Liver (tissue), 8 donors: ENCODE measurements at regions not wholly inside any gene's neighbourhood (a gene's known extent, or its start where the extent isn't known, plus 50 kb on each side); places are given as distances from the start of the nearest gene placed in this dataset.

Experiments
- DNase-seq: peaks from one replicate; pipeline ENCODE4 v3.0.0-alpha.2; 2017; ENCODE audit warnings: low spot score
- H3K27ac ChIP-seq, 2 donors: one replicate each; pipeline ENCODE4 v1.7.0; 2013; ENCODE audit warnings: inconsistent platforms in 2 of 2, low read length in 2 of 2, control low read depth in 1 of 2, low read depth in 1 of 2, mild to moderate bottlenecking in 1 of 2
- H3K27me3 ChIP-seq, 4 donors: one replicate each; pipeline versions ENCODE4 v1.6.1 to v1.7.0; 2013; ENCODE audit warnings: low read length in 3 of 4, inconsistent platforms in 1 of 4, mild to moderate bottlenecking in 1 of 4, moderate library complexity in 1 of 4; ENCODE audit not compliant: control insufficient read depth in 4 of 4, insufficient read depth in 4 of 4
- H3K36me3 ChIP-seq, 4 donors: one replicate each; pipeline versions ENCODE4 v1.6.1 to v1.7.0; 2013; ENCODE audit warnings: low read length in 3 of 4, mild to moderate bottlenecking in 3 of 4, low read depth in 1 of 4, moderate library complexity in 1 of 4; ENCODE audit not compliant: control insufficient read depth in 4 of 4, insufficient read depth in 3 of 4
- H3K4me1 ChIP-seq, 4 donors: one replicate each; pipeline versions ENCODE4 v1.6.1 to v1.7.0; 2013; ENCODE audit warnings: low read length in 3 of 4, mild to moderate bottlenecking in 3 of 4, moderate library complexity in 1 of 4; ENCODE audit not compliant: control insufficient read depth in 4 of 4, insufficient read depth in 4 of 4
- H3K4me3 ChIP-seq, 3 donors: one replicate each; pipeline versions ENCODE4 v1.6.1 to v1.7.0; 2013; ENCODE audit warnings: low read length in 3 of 3, control low read depth in 1 of 3, low read depth in 1 of 3, mild to moderate bottlenecking in 1 of 3
- H3K9ac ChIP-seq, 2 donors: one replicate each; pipeline ENCODE4 v1.7.0; 2013; ENCODE audit warnings: low read length in 2 of 2, mild to moderate bottlenecking in 2 of 2, moderate library complexity in 2 of 2, control low read depth in 1 of 2, low read depth in 1 of 2
- H3K9me3 ChIP-seq, 4 donors: one replicate each; pipeline versions ENCODE4 v1.6.1 to v1.7.0; 2013; ENCODE audit warnings: low read length in 3 of 4; ENCODE audit not compliant: control insufficient read depth in 4 of 4
- ATF3 ChIP-seq: IDR thresholded peaks from 2 replicates; pipeline ENCODE4 v1.6.1; 2016; ENCODE audit warnings: antibody characterized with exemption
- CTCF ChIP-seq: fragments of 150-350 bp; IDR thresholded peaks from 2 replicates; pipeline ENCODE4 v1.5.1; 2017; ENCODE audit warnings: improper control_type of control experiment, low read depth, low read length; ENCODE audit not compliant: missing input control
- EGR1 ChIP-seq, 2 donors: IDR thresholded peaks; 2 replicates each; pipeline ENCODE4 v1.6.1; 2016 to 2018; ENCODE audit warnings: antibody characterized with exemption in 2 of 2, low read depth in 2 of 2
- FOXA1 ChIP-seq: IDR thresholded peaks from 2 replicates; pipeline ENCODE4 v1.6.1; 2016; ENCODE audit warnings: antibody characterized with exemption
- FOXA2 ChIP-seq: IDR thresholded peaks from 2 replicates; pipeline ENCODE4 v1.6.1; 2016; ENCODE audit warnings: antibody characterized with exemption
- GABPA ChIP-seq, 2 donors: IDR thresholded peaks in 1 of 2; conservative IDR thresholded peaks in 1 of 2; 2 replicates each; pipeline ENCODE4 v1.6.1; 2016; ENCODE audit warnings: antibody characterized with exemption in 2 of 2, mild to moderate bottlenecking in 1 of 2, moderate library complexity in 1 of 2
- HNF4A ChIP-seq, 2 donors: conservative IDR thresholded peaks; 2 replicates each; pipeline ENCODE4 v1.6.1; 2016; ENCODE audit warnings: antibody characterized with exemption in 2 of 2, mild to moderate bottlenecking in 2 of 2
- HNF4G ChIP-seq: IDR thresholded peaks from 2 replicates; pipeline ENCODE4 v1.6.1; 2016; ENCODE audit warnings: antibody characterized with exemption
- MAX ChIP-seq: IDR thresholded peaks from 2 replicates; pipeline ENCODE4 v1.6.1; 2016; ENCODE audit warnings: antibody characterized with exemption
- NR2F2 ChIP-seq: IDR thresholded peaks from 2 replicates; pipeline ENCODE4 v1.6.1; 2016; ENCODE audit warnings: antibody characterized with exemption
- RAD21 ChIP-seq, 2 donors: IDR thresholded peaks; 2 replicates each; pipeline ENCODE4 v1.6.1; 2016; ENCODE audit warnings: antibody characterized with exemption in 2 of 2, mild to moderate bottlenecking in 2 of 2
- REST ChIP-seq: IDR thresholded peaks from 2 replicates; pipeline ENCODE4 v1.6.1; 2016; ENCODE audit warnings: antibody characterized with exemption, mild to moderate bottlenecking
- RXRA ChIP-seq, 2 donors: IDR thresholded peaks; 2 replicates each; pipeline ENCODE4 v1.6.1; 2017 to 2018; ENCODE audit warnings: antibody characterized with exemption in 2 of 2, mild to moderate bottlenecking in 1 of 2
- SP1 ChIP-seq: IDR thresholded peaks from 2 replicates; pipeline ENCODE4 v1.6.1; 2018; ENCODE audit warnings: antibody characterized with exemption, mild to moderate bottlenecking
- TAF1 ChIP-seq: conservative IDR thresholded peaks from 2 replicates; pipeline ENCODE4 v1.6.1; 2016; ENCODE audit warnings: antibody characterized with exemption, mild to moderate bottlenecking
- YY1 ChIP-seq: IDR thresholded peaks from 2 replicates; pipeline ENCODE4 v1.6.1; 2016; ENCODE audit warnings: antibody characterized with exemption, mild to moderate bottlenecking
- ZBTB33 ChIP-seq: IDR thresholded peaks from 2 replicates; pipeline ENCODE4 v1.6.1; 2016; ENCODE audit warnings: antibody characterized with exemption
- WGBS: extraction: QIAGEN DNeasy Blood & Tissue Kit; methylation state at CpG from one replicate; pipeline ENCODE4 v1.1.7; 2013; 5-methylcytosine and 5-hydroxymethylcytosine counted together
- donor health status: healthy.
- donor health status: healthy.
- donor health status: healthy.
- donor health status: healthy.
- donor health status: healthy.

GRCh38 chr9:28882529-28882928 is 1309.2 kb upstream of the C9orf72 start:
- DNase-seq = no peak
- 0% methylated on average over 1 of the region's 1 CpG for WGBS
- Histone ChIP-seq H3K9ac (no peak overlapping the region), H3K4me3 (no peak overlapping the region), H3K27me3 (no peaks in the 10 kb centered on the region), H3K4me1 (no peaks in the 10 kb centered on the region), H3K27ac (no peak overlapping the region), H3K36me3 (no peaks in the 10 kb centered on the region), H3K9me3 (no peaks in the 10 kb centered on the region)
- TF ChIP-seq HNF4G = no peak
- no peak for TF ChIP-seq TAF1
- no peak for TF ChIP-seq SP1
- no peak for TF ChIP-seq CTCF
- TF ChIP-seq FOXA1 = no peak
- TF ChIP-seq RAD21 (IDR thresholded peaks at IDR 0.05) = no peak
- no peak for TF ChIP-seq EGR1 (IDR thresholded peaks at IDR 0.05; ENCODE audit: low read depth in 2 of 2)
- no peak for TF ChIP-seq RXRA (IDR thresholded peaks at IDR 0.05)
- no peak for TF ChIP-seq HNF4A (conservative IDR thresholded peaks at IDR 0.05)
- no peak for TF ChIP-seq REST
- no peak for TF ChIP-seq FOXA2
- TF ChIP-seq ZBTB33 = no peak
- TF ChIP-seq NR2F2 = no peak
- no peak for TF ChIP-seq MAX

GRCh38 chr9:28883234-28883633 is 1310.0 kb upstream of the C9orf72 start:
- Histone ChIP-seq H3K4me1 (no peaks in the 10 kb centered on the region), H3K36me3 (no peaks in the 10 kb centered on the region), H3K4me3 (no peak overlapping the region), H3K9ac (no peak overlapping the region), H3K27ac (no peak overlapping the region), H3K27me3 (no peaks in the 10 kb centered on the region), H3K9me3 (no peaks in the 10 kb centered on the region)
- no peak for DNase-seq
- WGBS = 24% methylated on average over 5 of the region's 5 CpGs
- TF ChIP-seq ATF3 = no peak
- TF ChIP-seq GABPA (IDR thresholded peaks at IDR 0.05 in 1 of 2, conservative IDR thresholded peaks at IDR 0.05 in 1 of 2) = no peak
- TF ChIP-seq FOXA1 = no peak
- TF ChIP-seq EGR1 (IDR thresholded peaks at IDR 0.05; ENCODE audit: low read depth in 2 of 2) = no peak
- TF ChIP-seq HNF4A (conservative IDR thresholded peaks at IDR 0.05) = no peak
- no peak for TF ChIP-seq RXRA (IDR thresholded peaks at IDR 0.05)
- no peak for TF ChIP-seq RAD21 (IDR thresholded peaks at IDR 0.05)
- no peak for TF ChIP-seq SP1
- TF ChIP-seq CTCF = no peak
- no peak for TF ChIP-seq YY1
- TF ChIP-seq MAX = no peak
- no peak for TF ChIP-seq REST
- TF ChIP-seq HNF4G = no peak
